Activated CD4-positive, alpha-beta T cell treated with anti-CD3 and anti-CD28 coated beads, Interleukin-2, amount 50 U/mL, for 4 hours (primary cell): ENCODE measurements at regions not wholly inside any gene's neighbourhood (a gene's known extent, or its start where the extent isn't known, plus 50 kb on each side); places are given as distances from the start of the nearest gene placed in this dataset.
"Not testable (repeated sequence)": the region's sequence is repeated elsewhere in the genome, so short reads cannot be mapped to it uniquely, and the experiment has no call there.

ENCODE experiments used
- DNase-seq, 2 experiments: peaks; one replicate each; pipeline ENCODE4 v3.0.0-alpha.2; 2020

DNA sequence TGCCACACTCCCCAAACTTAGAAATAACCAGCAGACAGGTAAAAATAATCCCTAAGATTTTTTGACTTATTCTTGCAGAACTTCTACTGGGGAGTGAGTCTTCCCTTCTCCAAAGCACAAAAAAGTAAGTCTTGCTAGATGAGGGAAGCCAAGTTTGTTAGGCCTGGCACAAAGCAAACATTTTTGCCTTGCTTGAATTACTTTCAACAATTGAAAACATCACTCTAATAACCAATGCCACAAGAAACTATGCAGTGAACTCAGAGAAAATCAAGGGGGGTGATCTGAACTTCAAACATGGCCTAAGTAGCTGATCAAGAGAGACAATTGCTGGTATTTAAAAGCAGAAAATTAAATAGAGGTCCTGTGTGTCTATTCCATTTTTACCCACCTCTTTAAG is 123.6 kb upstream of the SLC1A3 start:
- no peak for DNase-seq

GRCh38 chr5:36489505-36489904 is 116.9 kb upstream of the SLC1A3 start:
- no peak for DNase-seq

DNA sequence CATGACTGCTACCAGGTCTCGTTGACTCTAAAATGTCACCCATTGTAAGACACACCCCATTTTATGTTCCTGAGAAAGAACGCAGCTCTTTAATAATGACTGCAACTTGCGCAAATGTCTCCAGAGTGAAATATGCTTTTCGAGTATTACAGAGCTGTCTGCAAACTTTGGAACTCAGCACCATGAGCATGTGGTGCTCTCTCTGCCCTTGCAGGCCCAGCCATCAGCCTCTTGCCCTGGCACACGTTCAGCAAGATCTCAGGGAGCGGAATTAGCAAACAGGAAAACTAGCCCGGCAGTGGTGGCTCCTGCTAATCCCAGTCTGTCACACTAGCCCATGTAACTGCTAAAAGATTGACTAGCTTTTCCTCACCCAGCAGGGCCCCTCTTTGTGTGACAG is 114.5 kb upstream of the SLC1A3 start:
- no peak for DNase-seq

DNA sequence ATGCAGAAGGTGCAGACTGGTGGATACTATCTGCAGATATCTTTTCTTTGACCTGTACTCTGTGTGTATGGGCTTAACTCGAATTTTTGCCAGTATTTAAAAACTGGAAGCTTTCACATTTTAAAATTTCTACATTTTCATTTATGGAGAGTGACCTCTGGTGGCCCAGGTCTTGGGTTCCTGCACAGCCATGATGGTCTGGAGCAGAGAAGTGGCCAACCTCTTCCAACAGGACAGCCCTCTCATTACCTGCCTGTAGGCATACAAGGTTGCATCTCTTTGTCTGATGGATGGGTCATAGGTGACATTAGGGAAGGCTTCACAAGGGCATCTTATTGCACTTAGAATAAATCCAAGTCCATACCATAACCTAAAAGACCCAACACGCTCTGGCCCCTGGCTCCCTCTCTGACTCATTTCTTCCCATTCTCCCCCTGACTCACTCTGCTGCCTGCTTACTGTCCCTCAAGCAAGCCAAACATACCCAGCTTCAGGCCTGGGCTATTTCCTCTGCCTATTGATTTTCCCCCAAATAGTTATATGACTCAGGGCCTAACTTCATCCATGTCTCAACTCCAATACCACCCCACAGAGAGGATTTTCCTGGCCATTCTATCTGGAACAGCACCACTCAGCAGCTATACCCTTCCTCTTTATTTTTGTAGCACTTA is 113.3 kb upstream of the SLC1A3 start:
- no peak for DNase-seq

- DNase-seq = no peak
Measured at GRCh38 chr5:36494028-36494427, 112.4 kb upstream of the SLC1A3 start.

GRCh38 chr5:36494841-36495601 is 111.4 kb upstream of the SLC1A3 start:
- DNase-seq = no peak

- no peak for DNase-seq
Measured at GRCh38 chr5:36495611-36496010, 110.8 kb upstream of the SLC1A3 start.

- no peak for DNase-seq
Measured at GRCh38 chr5:36496471-36496870, 109.9 kb upstream of the SLC1A3 start.

- no peak for DNase-seq
Measured at GRCh38 chr5:36502608-36503007, 103.8 kb upstream of the SLC1A3 start.

- no peak for DNase-seq
Measured at GRCh38 chr5:36505021-36505420, 101.4 kb upstream of the SLC1A3 start.

- DNase-seq = peak; percentile 66 to 68
Measured at GRCh38 chr5:36507332-36507952, 99.0 kb upstream of the SLC1A3 start.

DNA sequence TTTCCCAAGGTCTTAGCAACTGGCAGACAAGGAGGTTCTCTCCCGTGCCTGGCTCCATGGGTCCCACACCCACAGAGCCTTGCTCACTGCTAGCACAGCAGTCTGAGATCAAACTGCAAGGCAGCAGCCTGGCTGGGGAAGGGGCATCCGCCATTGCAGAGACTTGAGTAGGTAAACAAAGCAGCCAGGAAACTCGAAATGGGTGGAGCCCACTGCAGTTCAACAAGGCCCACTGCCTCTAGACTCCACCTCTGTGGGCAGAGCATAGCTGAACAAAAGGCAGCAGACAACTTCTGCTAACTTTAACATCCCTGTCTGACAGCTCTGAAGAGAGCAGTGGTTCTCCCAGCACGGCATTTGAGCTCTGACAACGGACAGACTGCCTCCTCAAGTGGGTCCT is 98.1 kb upstream of the SLC1A3 start:
- not testable (repeated sequence) for DNase-seq

DNA sequence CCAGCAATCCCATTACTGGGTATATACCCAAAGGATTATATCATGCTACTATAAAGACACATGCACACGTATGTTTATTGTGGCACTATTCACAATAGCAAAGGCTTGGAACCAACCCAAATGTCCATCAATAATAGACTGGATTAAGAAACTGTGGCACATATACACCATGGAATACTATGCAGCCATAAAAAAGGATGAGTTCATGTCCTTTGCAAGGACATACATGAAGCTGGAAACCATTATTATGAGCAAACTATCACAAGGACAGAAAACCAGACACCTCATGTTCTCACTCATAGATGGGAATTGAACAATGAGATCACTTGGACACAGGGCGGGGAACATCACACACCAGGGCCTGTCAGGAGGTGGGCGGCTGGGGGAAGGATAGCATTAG is 92.8 kb upstream of the SLC1A3 start:
- DNase-seq = not testable (repeated sequence)

DNA sequence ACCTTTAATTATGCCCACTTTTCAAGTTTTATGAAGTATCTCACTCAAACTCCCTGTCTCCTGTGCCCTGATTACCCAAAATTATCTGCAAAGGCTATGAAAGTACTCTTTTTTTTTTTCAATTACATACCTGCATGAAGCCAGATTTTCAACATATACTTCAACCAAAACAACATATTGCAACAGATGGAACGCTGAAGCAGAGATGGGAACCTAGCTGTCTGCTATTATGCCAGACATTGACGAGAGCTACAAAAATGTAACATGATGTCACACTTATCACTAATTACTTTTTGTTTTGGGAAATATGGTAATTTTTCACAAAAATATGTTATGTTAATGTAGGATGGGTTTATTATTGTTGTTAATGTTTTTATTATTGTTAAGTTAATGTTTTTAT is 86.5 kb upstream of the SLC1A3 start:
- no peak for DNase-seq

GRCh38 chr5:36521219-36521618 is 85.2 kb upstream of the SLC1A3 start:
- DNase-seq = no peak

DNA sequence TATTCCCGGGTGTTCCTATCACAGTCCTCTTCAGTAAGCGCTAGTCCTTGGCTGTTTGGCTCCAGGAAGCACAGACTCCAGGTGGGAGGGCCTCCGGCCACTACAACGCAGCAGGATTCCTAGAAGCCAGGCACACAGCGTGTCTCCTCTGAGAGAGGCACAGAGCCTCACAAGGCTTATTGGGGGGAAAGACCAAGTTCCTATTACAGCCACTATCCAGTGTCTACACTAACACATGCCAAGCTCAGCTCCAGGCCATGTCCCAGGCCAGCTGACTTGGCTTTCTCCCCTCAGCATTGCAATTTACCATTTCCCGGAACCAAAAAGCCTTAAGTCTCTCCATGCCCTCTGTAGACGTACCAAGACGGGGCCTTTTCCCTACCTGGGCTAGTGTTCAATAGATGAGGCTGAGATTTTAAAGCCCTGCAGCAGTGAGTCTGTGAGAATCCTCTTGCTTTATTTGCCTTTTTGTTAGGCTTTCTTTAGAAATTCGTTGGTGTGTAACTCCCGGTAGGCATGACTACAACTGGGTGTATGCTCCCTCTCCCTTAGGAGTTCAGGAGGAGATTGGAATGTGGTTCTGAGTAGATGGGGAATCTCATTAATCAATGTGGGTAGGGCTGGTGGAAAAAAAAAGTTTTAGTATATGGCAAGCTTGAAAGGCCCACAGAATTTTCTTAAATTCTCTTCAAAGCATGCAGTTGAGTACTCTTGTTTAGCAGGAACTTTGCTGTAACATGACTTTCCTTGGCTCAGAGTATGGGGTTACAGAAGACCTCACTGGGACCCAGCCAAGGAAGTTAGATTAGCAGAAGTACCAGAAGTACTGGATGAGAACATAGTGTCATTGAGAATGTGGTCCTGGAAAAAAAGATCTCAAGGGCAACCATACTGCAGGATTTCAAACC is 84.3 kb upstream of the SLC1A3 start:
- DNase-seq = no peak

DNA sequence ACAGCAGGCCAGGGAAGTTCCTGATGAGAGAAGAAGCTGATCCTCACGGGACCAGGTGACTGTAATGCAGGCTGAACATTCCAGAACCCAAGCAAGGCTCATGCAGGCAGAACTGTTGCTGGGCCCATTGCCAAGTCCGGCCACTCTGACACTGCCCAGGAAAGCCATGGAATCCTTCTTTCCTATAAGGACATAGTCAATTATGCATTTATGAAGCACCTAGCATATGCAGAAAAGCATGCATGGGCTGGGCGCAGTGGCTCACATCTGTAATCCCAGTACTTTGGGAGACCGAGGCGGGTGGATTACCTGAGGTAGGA is 83.7 kb upstream of the SLC1A3 start:
- DNase-seq = no peak

DNA sequence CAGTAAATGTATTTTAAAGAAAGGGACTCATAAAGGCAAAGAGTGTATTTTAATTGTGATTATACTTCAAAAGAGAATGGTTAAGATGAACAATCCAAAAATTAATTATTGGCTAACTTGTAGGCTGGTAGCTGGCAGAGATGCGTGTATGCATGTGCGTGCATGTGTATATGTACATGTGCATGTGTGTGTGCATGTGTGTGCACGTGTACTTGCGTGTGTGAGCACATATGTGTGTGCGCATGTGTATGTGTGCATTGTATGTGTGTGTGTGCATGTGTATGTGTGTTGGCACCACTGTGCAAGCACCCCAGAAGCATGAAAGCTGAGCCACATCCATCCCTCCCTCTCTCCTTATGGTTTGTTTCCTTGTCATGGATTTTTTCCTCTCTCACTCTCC is 83.0 kb upstream of the SLC1A3 start:
- no peak for DNase-seq

GRCh38 chr5:36523926-36524325 is 82.5 kb upstream of the SLC1A3 start:
- no peak for DNase-seq

GRCh38 chr5:36526537-36526936 is 79.9 kb upstream of the SLC1A3 start:
- DNase-seq = no peak

DNA sequence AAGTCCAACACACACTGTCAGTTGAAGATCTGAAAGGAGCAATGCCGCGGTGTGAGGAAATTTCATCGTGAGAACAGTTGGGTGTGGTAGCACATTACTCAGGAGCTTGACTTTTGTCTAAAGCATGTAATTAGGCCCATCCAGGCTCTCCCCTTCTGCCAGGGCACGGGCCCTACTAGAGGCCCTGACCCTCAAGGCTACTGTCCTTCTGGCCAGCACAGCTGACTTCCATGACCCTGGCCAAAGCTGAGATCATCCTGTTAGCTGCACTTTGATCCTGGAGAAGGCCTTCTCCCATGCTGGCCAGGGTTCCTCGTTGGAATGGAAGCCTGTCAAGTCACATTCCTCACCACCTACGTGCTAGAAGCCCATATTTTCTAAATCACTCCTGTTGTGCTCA is 77.8 kb upstream of the SLC1A3 start:
- DNase-seq = no peak

DNA sequence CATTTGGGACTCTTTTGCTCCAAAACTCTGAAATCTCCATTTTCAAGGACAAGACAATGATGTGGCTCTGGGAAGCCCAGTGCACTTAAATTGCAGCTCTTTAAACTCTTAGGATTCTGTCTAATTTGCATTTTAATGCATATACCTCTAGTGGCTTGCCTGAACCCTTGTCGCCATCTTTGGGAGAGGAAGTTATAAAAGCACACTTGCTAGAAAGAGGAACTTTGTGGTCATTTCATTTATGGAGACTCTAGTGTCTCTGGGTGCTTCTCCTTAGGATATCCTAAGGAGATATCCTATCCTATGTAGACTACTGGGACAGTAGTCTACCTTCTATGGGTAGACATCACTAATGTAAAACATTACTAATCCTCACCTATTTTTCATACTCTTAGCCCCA is 77.3 kb upstream of the SLC1A3 start:
- no peak for DNase-seq

DNA sequence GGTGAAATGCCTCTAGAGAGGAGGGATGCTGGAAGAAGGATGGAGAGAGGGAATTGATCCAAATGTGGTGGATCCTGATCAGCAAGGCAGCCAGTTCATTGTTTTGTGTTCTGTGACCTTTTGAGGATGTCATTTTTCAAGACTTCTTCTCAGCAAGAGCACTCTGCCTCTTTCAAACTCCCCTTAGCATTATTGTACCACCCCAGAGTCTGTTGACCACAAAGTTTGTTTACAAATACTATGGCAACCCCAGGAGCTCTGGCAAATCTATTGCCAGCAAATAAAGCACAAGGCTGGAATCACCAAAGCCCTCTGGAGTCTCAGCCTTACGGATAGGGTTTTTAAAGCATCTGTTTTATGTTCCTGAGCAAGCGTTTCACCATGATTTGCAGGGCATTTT is 76.2 kb upstream of the SLC1A3 start:
- no peak for DNase-seq
